ENCODE measurements at regions not wholly inside any gene's neighbourhood (a gene's known extent, or its start where the extent isn't known, plus 50 kb on each side); places are given as distances from the start of the nearest gene placed in this dataset.

DNA sequence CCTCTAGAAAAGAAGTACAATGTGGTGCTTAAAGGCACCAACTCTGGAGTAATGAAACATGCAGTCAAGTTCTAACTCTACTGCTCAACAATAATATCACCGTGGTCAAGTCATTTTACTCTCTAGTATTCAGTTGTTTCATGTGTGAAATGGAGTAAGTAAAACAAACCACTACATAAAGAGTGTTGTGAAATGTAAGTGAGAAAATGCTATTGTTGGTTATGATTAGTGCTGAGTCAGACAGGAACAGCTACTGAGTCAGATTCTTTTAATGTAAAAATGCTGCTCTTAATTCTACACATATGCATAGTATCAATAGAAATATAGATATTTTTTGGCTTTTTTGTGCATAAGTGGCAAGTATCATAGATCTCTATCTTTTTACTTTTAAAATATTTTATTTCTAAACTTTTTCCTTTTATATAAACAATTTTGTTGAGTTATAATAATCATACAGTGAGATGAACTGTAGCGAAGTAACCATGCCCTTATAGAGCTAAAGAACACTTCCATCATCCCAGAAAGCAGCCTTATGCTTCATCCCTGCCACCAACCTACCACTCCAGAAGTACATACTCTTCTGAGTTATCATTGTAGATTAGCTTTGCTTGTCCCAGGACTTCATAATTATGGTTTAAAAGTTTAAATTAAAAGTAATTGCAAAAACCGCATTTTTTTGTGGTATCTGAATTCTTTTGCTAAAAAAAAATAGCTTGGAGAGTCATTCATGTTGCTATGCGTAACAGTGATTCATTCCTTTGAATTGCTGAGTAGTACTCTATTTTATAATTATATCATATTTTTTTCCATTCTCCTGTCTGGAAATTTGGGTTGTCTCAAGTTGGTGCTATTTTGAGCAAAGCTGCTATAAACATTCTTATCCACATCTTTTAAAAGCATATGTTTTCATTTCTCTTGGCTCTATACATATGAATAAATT is 548.2 kb upstream of the CLINT1 start:
- TF ChIP-seq, protein P1, sequence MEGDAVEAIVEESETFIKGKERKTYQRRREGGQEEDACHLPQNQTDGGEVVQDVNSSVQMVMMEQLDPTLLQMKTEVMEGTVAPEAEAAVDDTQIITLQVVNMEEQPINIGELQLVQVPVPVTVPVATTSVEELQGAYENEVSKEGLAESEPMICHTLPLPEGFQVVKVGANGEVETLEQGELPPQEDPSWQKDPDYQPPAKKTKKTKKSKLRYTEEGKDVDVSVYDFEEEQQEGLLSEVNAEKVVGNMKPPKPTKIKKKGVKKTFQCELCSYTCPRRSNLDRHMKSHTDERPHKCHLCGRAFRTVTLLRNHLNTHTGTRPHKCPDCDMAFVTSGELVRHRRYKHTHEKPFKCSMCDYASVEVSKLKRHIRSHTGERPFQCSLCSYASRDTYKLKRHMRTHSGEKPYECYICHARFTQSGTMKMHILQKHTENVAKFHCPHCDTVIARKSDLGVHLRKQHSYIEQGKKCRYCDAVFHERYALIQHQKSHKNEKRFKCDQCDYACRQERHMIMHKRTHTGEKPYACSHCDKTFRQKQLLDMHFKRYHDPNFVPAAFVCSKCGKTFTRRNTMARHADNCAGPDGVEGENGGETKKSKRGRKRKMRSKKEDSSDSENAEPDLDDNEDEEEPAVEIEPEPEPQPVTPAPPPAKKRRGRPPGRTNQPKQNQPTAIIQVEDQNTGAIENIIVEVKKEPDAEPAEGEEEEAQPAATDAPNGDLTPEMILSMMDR (IDR thresholded peaks at IDR 0.05 in 4 of 5, conservative IDR thresholded peaks at IDR 0.05 in 1 of 5), result no peak
- TF ChIP-seq POLR2A (IDR thresholded peaks at IDR 0.05), result no peak

Data from gastrocnemius medialis (tissue), 4 donors.